GM12864 (cell line): ENCODE measurements at regions not wholly inside any gene's neighbourhood (a gene's known extent, or its start where the extent isn't known, plus 50 kb on each side); places are given as distances from the start of the nearest gene placed in this dataset.

Source experiments
- DNase-seq: peaks from one replicate; pipeline ENCODE4 v3.0.0-alpha.2; 2011; ENCODE audit warnings: low read depth
- H3K4me3 ChIP-seq: 2 replicates; pipeline ENCODE4 v1.5.1; 2011; ENCODE audit warnings: mild to moderate bottlenecking, low read depth, low read length, control low read depth
- TF ChIP-seq, protein P1 (sequence below): IDR thresholded peaks from 2 replicates; pipeline ENCODE4 v1.5.1; 2011; ENCODE audit warnings: low read depth, mild to moderate bottlenecking, moderate library complexity, low read length, control low read depth, inconsistent platforms; ENCODE audit errors: missing control alignments

- TF ChIP-seq, protein P1, sequence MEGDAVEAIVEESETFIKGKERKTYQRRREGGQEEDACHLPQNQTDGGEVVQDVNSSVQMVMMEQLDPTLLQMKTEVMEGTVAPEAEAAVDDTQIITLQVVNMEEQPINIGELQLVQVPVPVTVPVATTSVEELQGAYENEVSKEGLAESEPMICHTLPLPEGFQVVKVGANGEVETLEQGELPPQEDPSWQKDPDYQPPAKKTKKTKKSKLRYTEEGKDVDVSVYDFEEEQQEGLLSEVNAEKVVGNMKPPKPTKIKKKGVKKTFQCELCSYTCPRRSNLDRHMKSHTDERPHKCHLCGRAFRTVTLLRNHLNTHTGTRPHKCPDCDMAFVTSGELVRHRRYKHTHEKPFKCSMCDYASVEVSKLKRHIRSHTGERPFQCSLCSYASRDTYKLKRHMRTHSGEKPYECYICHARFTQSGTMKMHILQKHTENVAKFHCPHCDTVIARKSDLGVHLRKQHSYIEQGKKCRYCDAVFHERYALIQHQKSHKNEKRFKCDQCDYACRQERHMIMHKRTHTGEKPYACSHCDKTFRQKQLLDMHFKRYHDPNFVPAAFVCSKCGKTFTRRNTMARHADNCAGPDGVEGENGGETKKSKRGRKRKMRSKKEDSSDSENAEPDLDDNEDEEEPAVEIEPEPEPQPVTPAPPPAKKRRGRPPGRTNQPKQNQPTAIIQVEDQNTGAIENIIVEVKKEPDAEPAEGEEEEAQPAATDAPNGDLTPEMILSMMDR, result no peak
- DNase-seq, result no peak
- no peak overlapping the region for H3K4me3 ChIP-seq
Observed at GRCh38 chrY:7448687-7449086, 537.1 kb upstream of the AMELY start.

DNA sequence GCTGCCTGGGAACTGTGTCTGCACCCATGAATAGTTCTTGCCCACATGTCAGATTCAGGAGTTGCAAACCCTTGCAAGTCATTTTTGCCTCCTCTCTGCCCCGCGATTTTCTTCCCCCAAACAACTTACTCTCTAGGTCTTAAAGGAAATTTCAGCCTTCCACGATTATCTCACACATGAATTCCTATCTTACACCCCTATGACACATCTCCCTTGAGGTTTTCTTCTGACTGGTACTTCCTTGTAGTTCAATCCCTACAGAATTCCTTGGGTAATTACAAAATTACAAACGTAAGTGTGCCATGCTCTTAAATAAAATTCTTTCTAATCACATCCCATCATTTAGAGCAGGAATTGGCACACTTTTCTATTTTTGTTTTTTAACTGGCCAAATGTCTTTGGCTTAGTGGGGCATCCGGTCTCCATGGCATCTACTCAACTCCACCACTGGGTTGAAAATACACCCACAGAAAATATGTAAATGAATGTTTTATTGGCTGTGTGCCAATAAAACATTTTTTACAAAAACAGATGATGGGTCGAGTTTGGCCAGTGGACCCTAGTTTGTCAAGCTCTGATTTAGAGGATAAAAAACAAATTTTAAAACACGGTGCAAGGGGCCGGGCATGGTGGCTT, 536.4 kb upstream of the AMELY start:
- TF ChIP-seq, protein P1, result no peak
- H3K4me3 ChIP-seq, result no peak overlapping the region
- DNase-seq, result no peak

GRCh38 chrY:7444141-7444540, 532.6 kb upstream of the AMELY start:
- TF ChIP-seq, protein P1, result no peak
- DNase-seq, result no peak
- no peak overlapping the region for H3K4me3 ChIP-seq

DNA sequence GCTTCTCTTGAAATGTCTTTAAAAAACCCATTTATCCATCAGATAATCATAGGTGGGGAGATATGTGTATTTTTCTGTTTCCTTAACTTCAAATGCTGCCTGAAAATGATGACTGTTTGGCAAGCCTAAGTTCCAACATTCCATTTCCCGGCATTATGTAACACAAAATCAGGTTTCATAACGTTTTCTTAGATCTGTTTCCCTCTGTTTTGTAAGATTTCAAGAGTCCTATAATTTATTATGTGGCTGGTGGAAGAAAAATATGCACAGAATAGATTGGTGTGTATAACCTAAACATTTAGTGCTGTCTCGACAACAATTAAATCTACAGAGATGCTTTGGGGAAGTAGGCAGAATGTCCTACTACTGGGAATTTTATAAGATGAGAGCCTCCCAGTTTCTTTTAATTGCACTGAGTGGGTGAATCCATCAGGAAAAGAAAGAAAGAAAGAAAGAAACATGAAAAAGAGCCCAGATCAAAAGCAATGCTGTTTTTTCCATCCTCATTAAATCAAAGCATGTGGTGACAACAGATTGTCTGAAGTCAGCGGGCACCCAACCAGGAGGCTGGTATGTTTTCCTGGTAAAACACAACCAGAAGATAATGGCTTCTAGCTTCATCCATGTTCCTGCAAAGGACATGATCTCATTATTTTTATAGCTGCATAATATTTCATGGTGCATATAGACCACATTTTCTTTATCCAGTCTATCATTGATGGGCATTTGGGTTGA, 529.4 kb upstream of the AMELY start:
- DNase-seq, result no peak
- TF ChIP-seq, protein P1, result no peak
- no peak overlapping the region for H3K4me3 ChIP-seq

DNA sequence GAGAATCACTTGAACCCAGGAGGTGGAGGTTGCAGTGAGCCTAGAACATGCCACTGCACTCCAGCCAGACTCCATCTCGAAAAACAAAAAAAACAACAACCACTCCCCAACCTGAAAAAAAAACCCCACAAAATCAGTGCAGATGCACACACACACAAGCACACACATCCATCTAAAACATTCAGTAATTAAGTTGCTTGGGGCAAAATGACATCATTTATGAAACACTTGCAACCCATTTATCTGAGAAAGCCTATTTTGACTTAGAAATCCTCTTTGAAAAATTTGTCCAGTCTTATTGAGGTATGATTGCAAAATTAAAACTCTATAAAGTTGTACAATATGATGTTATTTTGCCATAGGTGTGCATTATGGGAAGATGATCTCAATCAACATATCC, 525.5 kb upstream of the AMELY start:
- H3K4me3 ChIP-seq, result no peak overlapping the region
- DNase-seq, result no peak
- TF ChIP-seq, protein P1, result no peak

- H3K4me3 ChIP-seq, result no peak overlapping the region
- no peak for DNase-seq
- TF ChIP-seq, protein P1, result no peak
Observed at GRCh38 chrY:7433817-7434809, 522.6 kb upstream of the AMELY start.
